GM20431 (cell line): ENCODE measurements at regions not wholly inside any gene's neighbourhood (a gene's known extent, or its start where the extent isn't known, plus 50 kb on each side); places are given as distances from the start of the nearest gene placed in this dataset.

Experiments used
- in situ Hi-C: fragments of 300-500 bp; cut with MseI, MboI; formaldehyde crosslinking; loops from one replicate; pipeline ENCODE4 v1.15.0; 2020; ENCODE audit warnings: low sequenced_read_pairs; ENCODE audit not compliant: unreplicated experiment

- in situ Hi-C loops, result no loop called here
Observed at GRCh38 chr2:42858140-42859005, 66.0 kb upstream of the HAAO start.

GRCh38 chr2:42856891-42857632 lies 64.7 kb upstream of the HAAO start:
- in situ Hi-C loops, result no loop called here

GRCh38 chr2:42856106-42856860 lies 63.9 kb upstream of the HAAO start:
- in situ Hi-C loops, result no loop called here

- in situ Hi-C loops, result no loop called here
Observed at GRCh38 chr2:42855221-42855970, 63.0 kb upstream of the HAAO start.

- in situ Hi-C loops, result no loop called here
Observed at GRCh38 chr2:42854207-42854818, 61.9 kb upstream of the HAAO start.

GRCh38 chr2:42853549-42854206 lies 61.3 kb upstream of the HAAO start:
- in situ Hi-C loops, result no loop called here

- in situ Hi-C loops, result no loop called here
Observed at GRCh38 chr2:42852798-42853197, 60.4 kb upstream of the HAAO start.

- in situ Hi-C loops, result no loop called here
Observed at GRCh38 chr2:42851740-42852250, 59.4 kb upstream of the HAAO start.

GRCh38 chr2:42851186-42851585 lies 58.8 kb upstream of the HAAO start:
- in situ Hi-C loops, result no loop called here

- in situ Hi-C loops, result no loop called here
Observed at GRCh38 chr2:42850016-42850805, 57.8 kb upstream of the HAAO start.

GRCh38 chr2:42849311-42849710 lies 56.9 kb upstream of the HAAO start:
- in situ Hi-C loops, result no loop called here

- in situ Hi-C loops, result no loop called here
Observed at GRCh38 chr2:42848726-42849290, 56.4 kb upstream of the HAAO start.

- in situ Hi-C loops, result no loop called here
Observed at GRCh38 chr2:42848265-42848664, 55.9 kb upstream of the HAAO start.

- in situ Hi-C loops, result no loop called here
Observed at GRCh38 chr2:42847596-42848151, 55.3 kb upstream of the HAAO start.

- in situ Hi-C loops, result no loop called here
Observed at GRCh38 chr2:42846932-42847595, 54.7 kb upstream of the HAAO start.

- in situ Hi-C loops, result no loop called here
Observed at GRCh38 chr2:42846026-42846425, 53.6 kb upstream of the HAAO start.
